VCaP (cell line): ENCODE measurements at regions not wholly inside any gene's neighbourhood (a gene's known extent, or its start where the extent isn't known, plus 50 kb on each side); places are given as distances from the start of the nearest gene placed in this dataset.

Experiments
- H3K27ac ChIP-seq: fragments of 450-650 bp; 2 replicates; pipeline ENCODE4 v1.5.1; 2017
- CTCF ChIP-seq: fragments of 450-650 bp; conservative IDR thresholded peaks from 2 replicates; pipeline ENCODE4 v1.5.1; 2017; ENCODE audit warnings: mild to moderate bottlenecking, moderate library complexity

- no peak overlapping the region for H3K27ac ChIP-seq
- TF ChIP-seq CTCF, result no peak
Observed at GRCh38 chr2:134143568-134143967, 110.3 kb upstream of the MGAT5 start.

- H3K27ac ChIP-seq, result no peak overlapping the region
- no peak for TF ChIP-seq CTCF
Observed at GRCh38 chr2:134144081-134144596, 109.7 kb upstream of the MGAT5 start.

GRCh38 chr2:134144651-134145050 is 109.2 kb upstream of the MGAT5 start:
- no peak overlapping the region for H3K27ac ChIP-seq

GRCh38 chr2:134145519-134145918 is 108.4 kb upstream of the MGAT5 start:
- TF ChIP-seq CTCF, result no peak
- H3K27ac ChIP-seq, result no peak overlapping the region

More at GRCh38 chr2:134144651-134145050, 109.2 kb upstream of the MGAT5 start:
- TF ChIP-seq CTCF, result no peak

- TF ChIP-seq CTCF, result no peak
- no peak overlapping the region for H3K27ac ChIP-seq
Observed at GRCh38 chr2:134146161-134146560, 107.7 kb upstream of the MGAT5 start.

GRCh38 chr2:134146620-134147019 is 107.3 kb upstream of the MGAT5 start:
- no peak for TF ChIP-seq CTCF
- no peak overlapping the region for H3K27ac ChIP-seq

- no peak overlapping the region for H3K27ac ChIP-seq
- TF ChIP-seq CTCF, result no peak
Observed at GRCh38 chr2:134148172-134148571, 105.7 kb upstream of the MGAT5 start.
